Adipocyte (in vitro differentiated cells): ENCODE measurements at regions not wholly inside any gene's neighbourhood (a gene's known extent, or its start where the extent isn't known, plus 50 kb on each side); places are given as distances from the start of the nearest gene placed in this dataset.

ENCODE experiments used
- DNase-seq: peaks from one replicate; pipeline ENCODE4 v3.0.0-alpha.2; 2015; ENCODE audit warnings: low read depth
- H3K27me3 ChIP-seq: replicated peaks from 2 replicates; pipeline ENCODE4 v1.7.0; 2013; ENCODE audit warnings: mild to moderate bottlenecking, low read length, moderate library complexity; ENCODE audit not compliant: control insufficient read depth, insufficient read depth
- H3K36me3 ChIP-seq: 2 replicates; pipeline ENCODE4 v1.7.0; 2013; ENCODE audit warnings: low read length, mild to moderate bottlenecking, moderate library complexity; ENCODE audit not compliant: control insufficient read depth, insufficient read depth, severe bottlenecking
- H3K4me1 ChIP-seq: 2 replicates; pipeline ENCODE4 v1.7.0; 2013; ENCODE audit warnings: mild to moderate bottlenecking, low read length, moderate library complexity; ENCODE audit not compliant: control insufficient read depth, insufficient read depth
- H3K4me3 ChIP-seq: 2 replicates; pipeline ENCODE4 v1.7.0; 2013; ENCODE audit warnings: mild to moderate bottlenecking, low read length, moderate library complexity
- H3K9ac ChIP-seq: 2 replicates; pipeline ENCODE4 v1.7.0; 2013; ENCODE audit warnings: mild to moderate bottlenecking, low read length, moderate library complexity
- H3K9me3 ChIP-seq: 2 replicates; pipeline ENCODE4 v1.7.0; 2013; ENCODE audit warnings: mild to moderate bottlenecking, low read length, moderate library complexity; ENCODE audit not compliant: control insufficient read depth

DNA sequence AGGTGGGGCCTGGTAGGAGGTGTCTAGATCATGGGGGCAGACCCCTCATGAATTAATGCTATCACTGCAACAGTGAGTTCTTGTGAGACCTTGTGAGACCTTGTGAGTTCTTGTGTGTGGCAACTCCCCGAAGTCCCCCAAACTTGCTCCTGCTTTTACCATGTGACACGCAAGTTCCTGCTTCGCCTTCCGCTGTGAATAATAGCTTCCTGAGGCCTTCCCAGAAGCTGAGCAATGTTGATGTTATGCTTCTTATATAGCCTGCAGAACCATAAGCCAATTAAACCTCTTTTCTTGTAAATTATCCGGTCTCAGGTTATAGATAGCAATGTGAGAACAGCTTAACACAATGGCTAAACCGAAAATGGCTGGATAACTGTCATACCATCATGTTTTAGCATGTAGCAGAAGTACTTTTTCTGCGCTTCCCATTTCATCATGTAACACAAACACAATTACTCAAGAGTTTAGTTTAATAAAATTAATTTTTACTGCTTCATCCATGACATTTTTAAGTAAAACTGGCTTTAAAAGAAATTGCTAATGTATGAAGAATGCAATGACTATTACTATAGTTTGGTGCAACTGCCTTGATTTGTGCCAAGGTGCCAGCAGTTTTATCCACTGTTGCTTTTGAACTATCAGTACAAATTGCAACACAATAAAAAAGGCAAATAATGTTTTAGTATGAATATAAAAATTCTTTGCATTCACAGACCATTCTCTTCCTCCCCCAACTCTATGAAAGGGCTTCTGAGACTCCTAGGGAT is 87.7 kb upstream of the TMEM168 start:
- Histone ChIP-seq H3K4me1 (peaks cover 13% of the 10 kb centered on the region), H3K4me3 (peak overlapping the region; percentile 18), H3K9ac (no peak overlapping the region), H3K36me3 (no peaks in the 10 kb centered on the region), H3K9me3 (no peaks in the 10 kb centered on the region), H3K27me3 (no peaks in the 10 kb centered on the region)
- peak; percentile 17 for DNase-seq

DNA sequence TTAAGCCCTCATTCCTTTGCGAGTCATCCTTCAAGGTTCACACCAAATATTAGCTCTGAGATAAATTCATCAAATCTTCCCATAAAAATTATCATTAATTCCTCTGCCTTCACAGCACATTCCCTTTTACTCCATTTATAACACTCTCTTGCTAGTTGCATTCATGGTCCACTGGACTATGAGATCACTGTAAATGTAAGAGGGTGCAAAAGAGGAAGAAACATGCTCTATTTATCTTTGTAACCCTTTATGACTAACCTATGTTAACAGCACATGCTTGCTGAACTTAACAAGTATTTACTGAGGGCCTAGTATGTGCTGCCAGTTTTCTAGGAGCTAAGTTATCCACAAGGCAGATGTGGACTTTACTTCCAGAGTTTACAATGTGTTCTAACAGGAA is 86.7 kb upstream of the TMEM168 start:
- Histone ChIP-seq H3K27me3 (no peaks in the 10 kb centered on the region), H3K4me1 (peaks cover 13% of the 10 kb centered on the region), H3K9me3 (no peaks in the 10 kb centered on the region), H3K4me3 (no peak overlapping the region), H3K36me3 (no peaks in the 10 kb centered on the region), H3K9ac (no peak overlapping the region)
- DNase-seq = no peak

DNA sequence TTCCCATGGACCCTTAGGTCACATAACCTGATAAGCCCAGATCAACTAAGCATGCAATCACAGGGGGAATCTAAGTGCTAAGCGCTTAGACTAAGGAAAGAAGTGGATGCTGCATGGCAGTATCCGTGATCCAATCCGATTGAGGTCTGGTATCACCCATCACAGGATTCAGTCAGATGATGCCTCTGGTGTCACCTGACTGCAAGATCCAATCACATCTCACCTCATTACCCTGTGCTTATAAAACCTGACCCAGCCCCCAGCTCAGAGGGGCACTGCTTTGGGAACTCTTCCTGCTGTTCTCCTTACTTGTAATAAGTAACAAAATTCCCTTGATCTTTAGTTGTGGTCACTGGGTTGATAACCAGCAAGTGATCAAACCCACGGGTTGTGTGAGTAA is 84.7 kb upstream of the TMEM168 start:
- Histone ChIP-seq H3K4me3 (no peak overlapping the region), H3K9ac (no peak overlapping the region), H3K4me1 (peaks cover 13% of the 10 kb centered on the region), H3K27me3 (no peaks in the 10 kb centered on the region), H3K9me3 (no peaks in the 10 kb centered on the region), H3K36me3 (no peaks in the 10 kb centered on the region)
- no peak for DNase-seq

DNA sequence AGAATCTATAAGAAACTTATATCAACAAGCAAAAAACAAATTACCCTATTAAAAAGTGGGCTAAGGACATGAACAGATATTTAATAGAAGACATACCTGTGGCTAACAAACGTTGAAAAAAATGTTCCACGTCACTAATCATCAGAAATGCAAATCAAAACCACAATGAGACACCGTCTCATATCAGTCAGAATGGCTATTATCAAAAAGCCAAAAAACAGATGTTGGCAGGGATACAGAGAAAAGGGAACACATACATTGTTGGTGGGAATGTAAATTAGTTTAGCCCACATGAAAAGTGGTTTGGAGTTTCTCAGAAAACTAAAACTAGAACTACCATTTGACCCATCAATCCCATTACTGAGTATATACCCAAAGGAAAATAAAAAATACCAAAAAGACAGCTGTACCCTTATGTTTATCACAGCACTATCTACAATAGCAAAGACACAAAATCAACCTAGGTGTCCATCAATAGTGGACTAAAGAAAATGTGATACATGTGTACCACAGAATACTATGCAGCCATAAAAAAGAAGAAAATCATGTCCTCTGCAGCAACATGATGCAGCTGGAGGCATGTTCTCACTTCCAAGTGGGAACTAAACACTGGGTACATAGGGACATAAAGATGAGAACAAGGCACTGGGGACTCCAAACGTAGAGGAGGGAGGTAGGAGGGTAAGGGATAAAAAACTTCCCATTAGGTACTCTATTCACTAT is 83.8 kb upstream of the TMEM168 start:
- no peak for DNase-seq
- Histone ChIP-seq H3K4me3 (no peak overlapping the region), H3K9ac (no peak overlapping the region), H3K9me3 (no peaks in the 10 kb centered on the region), H3K27me3 (no peaks in the 10 kb centered on the region), H3K4me1 (peaks cover 13% of the 10 kb centered on the region), H3K36me3 (no peaks in the 10 kb centered on the region)

DNA sequence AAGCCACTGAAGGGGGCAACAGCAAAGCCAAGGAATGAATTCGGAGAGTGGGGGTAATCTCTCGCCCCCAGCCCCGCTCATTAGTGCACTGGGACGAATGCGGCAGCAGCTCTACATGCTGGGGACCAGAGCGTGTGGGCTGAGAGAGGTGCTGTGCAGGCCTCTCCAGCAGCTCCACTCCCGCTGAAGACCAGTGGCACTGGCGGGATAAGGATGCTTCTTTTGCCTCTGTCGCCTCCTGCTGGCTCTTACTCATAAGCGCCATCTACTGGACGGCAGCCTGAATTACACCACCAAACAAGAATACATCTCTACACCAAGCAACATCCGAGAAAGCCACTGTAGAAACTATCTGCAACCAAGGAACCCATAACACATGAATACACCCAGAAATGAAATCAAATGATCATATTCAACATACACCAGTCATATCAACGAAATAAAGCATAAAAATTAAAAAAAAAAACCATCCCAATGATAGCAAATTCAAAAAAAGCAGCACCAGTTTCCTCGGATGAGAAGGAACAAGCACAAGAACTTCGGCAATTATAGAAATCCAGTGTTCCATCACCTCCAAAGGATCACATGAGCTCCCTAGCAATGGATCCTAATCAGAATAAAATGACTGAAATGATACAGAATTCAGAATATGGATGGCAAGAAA is 79.0 kb upstream of the TMEM168 start:
- Histone ChIP-seq H3K9me3 (no peaks in the 10 kb centered on the region), H3K4me3 (no peak overlapping the region), H3K27me3 (no peaks in the 10 kb centered on the region), H3K9ac (no peak overlapping the region), H3K36me3 (no peaks in the 10 kb centered on the region), H3K4me1 (peaks cover 6% of the 10 kb centered on the region)
- no peak for DNase-seq

DNA sequence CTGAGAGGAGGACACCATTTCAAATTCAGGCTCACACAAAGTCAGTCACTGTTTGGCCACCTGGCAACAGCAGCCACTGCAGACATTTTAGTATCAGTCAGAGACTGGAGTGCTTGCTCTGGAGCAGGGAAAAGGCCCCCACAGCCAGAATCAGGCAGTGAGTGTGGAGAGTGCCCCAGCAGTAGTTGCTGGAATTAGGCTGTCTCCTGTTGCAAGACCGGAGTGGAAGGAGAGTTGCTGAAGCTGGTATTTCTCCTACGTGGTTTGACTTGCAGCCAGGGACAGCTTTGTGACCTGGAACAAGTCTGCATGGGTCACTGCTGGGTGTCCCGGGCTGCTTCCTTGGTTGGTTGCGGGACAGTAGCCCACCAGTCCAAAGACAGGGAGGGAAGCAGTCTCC is 78.4 kb upstream of the TMEM168 start:
- Histone ChIP-seq H3K36me3 (no peaks in the 10 kb centered on the region), H3K4me3 (no peak overlapping the region), H3K4me1 (peaks cover 6% of the 10 kb centered on the region), H3K9ac (no peak overlapping the region), H3K9me3 (no peaks in the 10 kb centered on the region), H3K27me3 (no peaks in the 10 kb centered on the region)
- no peak for DNase-seq

DNA sequence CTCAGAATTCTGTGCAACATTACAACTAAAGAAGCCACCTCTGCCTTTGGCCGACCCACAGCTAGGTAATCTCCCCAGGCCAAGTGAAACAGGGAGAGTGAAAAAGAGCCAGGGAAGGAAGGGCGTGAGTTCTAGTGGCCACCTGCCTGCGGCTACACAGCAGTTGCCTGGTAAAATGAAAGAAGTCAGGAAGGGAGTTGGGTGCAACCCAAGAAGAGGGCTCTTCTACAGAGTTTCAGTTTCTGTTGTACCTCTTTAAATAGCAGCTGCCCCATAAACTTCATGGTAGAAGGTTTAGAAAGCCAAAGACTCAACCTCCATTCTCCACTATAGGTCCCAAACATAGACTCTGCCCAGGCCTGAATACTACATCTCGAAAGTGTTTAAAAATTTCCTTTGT is 76.2 kb upstream of the TMEM168 start:
- Histone ChIP-seq H3K9ac (no peak overlapping the region), H3K36me3 (no peaks in the 10 kb centered on the region), H3K4me1 (peaks cover 6% of the 10 kb centered on the region), H3K4me3 (no peak overlapping the region), H3K27me3 (no peaks in the 10 kb centered on the region), H3K9me3 (no peaks in the 10 kb centered on the region)
- peak; percentile 22 for DNase-seq

DNA sequence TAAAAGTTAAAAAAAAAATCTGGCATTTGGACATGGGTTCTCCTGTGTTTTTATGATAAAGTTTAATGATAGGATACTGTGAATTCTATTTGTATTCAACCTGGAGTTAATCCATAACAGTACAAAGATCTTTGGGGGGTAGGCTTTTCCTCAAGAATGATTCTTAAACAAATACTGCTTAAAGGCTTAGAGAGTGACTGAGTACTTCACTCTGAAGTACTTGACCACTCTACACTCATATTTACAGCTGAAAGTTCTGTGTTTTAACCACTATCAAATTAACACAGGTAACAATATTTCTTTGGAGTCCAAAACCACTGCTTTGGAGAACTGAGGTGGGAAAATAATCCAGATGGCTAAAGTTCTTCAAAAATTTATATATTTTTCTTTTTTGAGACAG is 74.2 kb upstream of the TMEM168 start:
- H3K27me3 ChIP-seq = no peaks in the 10 kb centered on the region
- H3K36me3 ChIP-seq = no peaks in the 10 kb centered on the region
- no peak overlapping the region for H3K9ac ChIP-seq
- no peaks in the 10 kb centered on the region for H3K9me3 ChIP-seq
- peaks cover 6% of the 10 kb centered on the region for H3K4me1 ChIP-seq
- no peak overlapping the region for H3K4me3 ChIP-seq
- no peak for DNase-seq

DNA sequence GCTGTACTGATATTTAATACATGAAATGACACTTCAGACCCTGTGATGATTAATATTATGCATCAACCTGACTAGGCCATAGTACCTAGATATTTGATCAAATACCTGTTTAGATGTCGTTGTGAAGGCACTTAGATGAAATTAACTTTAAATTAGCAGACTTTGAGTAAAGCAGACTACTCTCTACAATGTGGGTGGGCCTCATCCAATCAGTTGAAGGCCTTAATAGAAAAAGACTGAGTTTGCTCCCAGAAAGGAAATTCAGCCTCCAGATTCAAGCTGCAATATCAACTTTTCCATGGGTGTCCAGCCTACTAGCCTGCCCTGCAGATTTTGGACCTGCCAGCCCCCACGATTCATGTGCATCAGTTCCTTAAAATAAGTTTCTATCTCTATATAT is 68.6 kb upstream of the TMEM168 start:
- peaks cover 4% of the 10 kb centered on the region for H3K36me3 ChIP-seq
- no peak for DNase-seq
- no peak overlapping the region for H3K9ac ChIP-seq
- H3K4me3 ChIP-seq = no peak overlapping the region
- H3K9me3 ChIP-seq = no peaks in the 10 kb centered on the region
- no peaks in the 10 kb centered on the region for H3K27me3 ChIP-seq
- peaks cover 5% of the 10 kb centered on the region for H3K4me1 ChIP-seq

DNA sequence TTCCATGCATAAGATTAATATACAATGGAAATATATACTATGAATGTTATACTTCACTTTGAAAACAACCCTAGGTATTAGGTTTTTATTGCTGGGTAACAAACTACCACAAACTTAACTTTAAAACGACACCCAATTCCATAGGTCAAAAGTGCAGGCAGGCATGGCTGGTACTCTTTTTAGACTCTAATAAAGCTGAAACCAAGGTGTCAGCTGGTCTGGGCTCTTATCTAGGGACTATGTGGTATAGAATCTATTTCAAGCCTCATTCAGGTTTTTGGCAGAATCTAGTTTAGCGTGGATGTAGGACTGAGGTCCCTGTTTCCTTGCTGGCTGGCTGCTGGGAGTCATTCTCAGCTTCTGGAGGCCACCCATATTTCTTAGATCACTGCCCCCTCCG is 65.0 kb upstream of the TMEM168 start:
- H3K27me3 ChIP-seq = no peaks in the 10 kb centered on the region
- H3K36me3 ChIP-seq = peaks cover 4% of the 10 kb centered on the region
- H3K4me3 ChIP-seq = no peak overlapping the region
- H3K9me3 ChIP-seq = no peaks in the 10 kb centered on the region
- H3K9ac ChIP-seq = no peak overlapping the region
- DNase-seq = no peak
- peaks cover 17% of the 10 kb centered on the region for H3K4me1 ChIP-seq

DNA sequence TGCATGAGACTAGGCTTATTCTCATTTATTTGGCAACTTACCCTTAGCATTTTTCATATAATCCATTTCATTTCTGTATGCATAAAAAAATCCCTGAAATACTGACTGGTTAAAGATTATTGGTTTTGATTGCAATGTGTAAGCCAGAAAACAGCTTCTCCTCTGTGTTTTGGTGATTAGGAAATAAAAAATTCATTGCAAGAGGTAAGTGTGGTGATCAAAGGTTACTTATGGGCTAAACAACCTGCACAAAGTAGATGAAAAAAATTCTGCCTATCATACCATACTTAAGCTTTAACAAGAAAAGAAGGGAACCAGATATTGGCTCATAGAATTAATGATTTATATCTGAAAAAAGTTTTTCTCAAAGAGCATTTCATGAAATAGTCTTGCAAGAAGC is 64.0 kb upstream of the TMEM168 start:
- no peak overlapping the region for H3K4me3 ChIP-seq
- H3K27me3 ChIP-seq = no peaks in the 10 kb centered on the region
- no peak for DNase-seq
- H3K36me3 ChIP-seq = peaks cover 2% of the 10 kb centered on the region
- H3K9ac ChIP-seq = no peak overlapping the region
- H3K9me3 ChIP-seq = no peaks in the 10 kb centered on the region
- peaks cover 17% of the 10 kb centered on the region for H3K4me1 ChIP-seq
